Caco-2 (cell line): ENCODE measurements at regions not wholly inside any gene's neighbourhood (a gene's known extent, or its start where the extent isn't known, plus 50 kb on each side); places are given as distances from the start of the nearest gene placed in this dataset.

ENCODE experiments used
- BruUV-seq: library from RNA; stranded (reverse); fragments of 400-500 nt; replicated peaks from 2 replicates; lab custom pipeline; 2021; lab: Mats Ljungman, UMichigan
- CTCF ChIA-PET: fragments of 300-600 bp; sonication (Branson Sonifier 250); formaldehyde crosslinking; loops from one replicate; lab custom pipeline; 2022; ENCODE audit warnings: antibody characterized with exemption; lab: Charles Lee
- POLR2A ChIA-PET: fragments of 300-600 bp; sonication (Branson Sonifier 250); formaldehyde crosslinking; loops from one replicate; lab custom pipeline; 2022; ENCODE audit warnings: antibody characterized with exemption; lab: Charles Lee
- DNase-seq, 2 experiments: peaks; one replicate each; pipeline versions ENCODE4 v3.0.0 to v3.0.0-alpha.2; 2020 to 2022
- H3K27me3 ChIP-seq: replicated peaks from 2 replicates; pipeline ENCODE4 v1.6.0; 2011; ENCODE audit warnings: low read length; ENCODE audit not compliant: control insufficient read depth, insufficient read depth
- H3K36me3 ChIP-seq: 2 replicates; pipeline ENCODE4 v1.5.1; 2011; ENCODE audit warnings: low read length; ENCODE audit not compliant: control insufficient read depth, insufficient read depth
- H3K4me1 ChIP-seq: fragments of 250-450 bp; sonication (Bioruptor Pico); 2 replicates; pipeline ENCODE4 v1.5.1; 2020; ENCODE audit warnings: mild to moderate bottlenecking
- H3K4me3 ChIP-seq: 2 replicates; pipeline ENCODE4 v1.5.1; 2011; ENCODE audit warnings: low read depth, mild to moderate bottlenecking, control low read depth, low read length
- H3K9me3 ChIP-seq: fragments of 250-450 bp; sonication (Bioruptor Pico); 2 replicates; pipeline ENCODE4 v1.5.1; 2020; ENCODE audit warnings: mild to moderate bottlenecking, moderate library complexity
- H3K27ac Mint-ChIP-seq: one replicate; pipeline ENCODE4 v1.8.0; 2022; ENCODE audit warnings: mixed read lengths; ENCODE audit not compliant: unreplicated experiment
- H3K27me3 Mint-ChIP-seq: one replicate; pipeline ENCODE4 v1.8.0; 2022; ENCODE audit warnings: mixed read lengths; ENCODE audit not compliant: insufficient read depth, unreplicated experiment
- H3K36me3 Mint-ChIP-seq: one replicate; pipeline ENCODE4 v1.8.0; 2022; ENCODE audit warnings: mild to moderate bottlenecking, mixed read lengths; ENCODE audit not compliant: insufficient read depth, unreplicated experiment
- H3K4me1 Mint-ChIP-seq: one replicate; pipeline ENCODE4 v1.8.0; 2022; ENCODE audit warnings: low read depth, mixed read lengths; ENCODE audit not compliant: unreplicated experiment
- H3K4me3 Mint-ChIP-seq: one replicate; pipeline ENCODE4 v1.8.0; 2022; ENCODE audit warnings: mild to moderate bottlenecking, moderate library complexity, mixed read lengths; ENCODE audit not compliant: unreplicated experiment
- H3K9me3 Mint-ChIP-seq: one replicate; pipeline ENCODE4 v1.8.0; 2022; ENCODE audit warnings: mixed read lengths; ENCODE audit not compliant: unreplicated experiment
- CTCF ChIP-seq, 2 experiments: fragments of 200-600 bp in 1 of 2; IDR thresholded peaks; 1 replicate in 1 of 2; 2 replicates in 1 of 2; pipeline versions ENCODE4 v1.5.1 to v1.8.0; 2011 to 2022; ENCODE audit warnings: antibody characterized with exemption in 1 of 2, control low read depth in 1 of 2, inconsistent platforms in 1 of 2, low read depth in 1 of 2, low read length in 1 of 2, mild to moderate bottlenecking in 1 of 2, moderate library complexity in 1 of 2; ENCODE audit not compliant: insufficient read depth in 1 of 2, severe bottlenecking in 1 of 2, unreplicated experiment in 1 of 2
- intact Hi-C: fragments of 100-400 bp; cut with micrococcal nuclease; formaldehyde crosslinking; loops from one replicate; pipeline ENCODE4 v1.10.0; 2022; ENCODE audit not compliant: unreplicated experiment

- Mint-ChIP-seq H3K36me3 (no peaks in the 10 kb centered on the region), H3K9me3 (no peaks in the 10 kb centered on the region), H3K27ac (no peak overlapping the region), H3K27me3 (peaks cover 9% of the 10 kb centered on the region), H3K4me3 (no peak overlapping the region), H3K4me1 (no peaks in the 10 kb centered on the region)
- POLR2A ChIA-PET, result no interaction called here
- Histone ChIP-seq H3K9me3 (no peaks in the 10 kb centered on the region), H3K36me3 (no peaks in the 10 kb centered on the region), H3K4me3 (no peak overlapping the region), H3K4me1 (no peaks in the 10 kb centered on the region), H3K27me3 (no peaks in the 10 kb centered on the region)
- DNase-seq, result no peak
- no peak for TF ChIP-seq CTCF (IDR thresholded peaks at IDR 0.05; ENCODE audit: insufficient read depth in 1 of 2, low read depth in 1 of 2, low read length in 1 of 2, severe bottlenecking in 1 of 2, unreplicated experiment in 1 of 2)
- intact Hi-C loops, result no loop called here
- BruUV-seq, result no TSS peak
- CTCF ChIA-PET, result no interaction called here
Measured at GRCh38 chr11:80849253-80849652, 1408.4 kb upstream of the TENM4 start.

- H3K27me3 Mint-ChIP-seq, result peaks cover 9% of the 10 kb centered on the region
- Histone ChIP-seq H3K27me3 (no peaks in the 10 kb centered on the region), H3K36me3 (no peaks in the 10 kb centered on the region), H3K9me3 (no peaks in the 10 kb centered on the region), H3K4me1 (no peaks in the 10 kb centered on the region), H3K4me3 (no peak overlapping the region)
- no peak for TF ChIP-seq CTCF (IDR thresholded peaks at IDR 0.05; ENCODE audit: insufficient read depth in 1 of 2, low read depth in 1 of 2, low read length in 1 of 2, severe bottlenecking in 1 of 2, unreplicated experiment in 1 of 2)
- H3K4me3 Mint-ChIP-seq, result no peak overlapping the region
- H3K27ac Mint-ChIP-seq, result no peak overlapping the region
- DNase-seq, result no peak
- intact Hi-C loops, result no loop called here
- no peaks in the 10 kb centered on the region for H3K4me1 Mint-ChIP-seq
- BruUV-seq, result no TSS peak
- POLR2A ChIA-PET, result no interaction called here
- CTCF ChIA-PET, result no interaction called here
- no peaks in the 10 kb centered on the region for H3K36me3 Mint-ChIP-seq
- H3K9me3 Mint-ChIP-seq, result no peaks in the 10 kb centered on the region
Measured at GRCh38 chr11:80846979-80847378, 1406.1 kb upstream of the TENM4 start.

GRCh38 chr11:80846442-80846841 lies 1405.6 kb upstream of the TENM4 start:
- no peaks in the 10 kb centered on the region for H3K4me1 ChIP-seq
- intact Hi-C loops, result no loop called here
- Mint-ChIP-seq H3K27me3 (peaks cover 9% of the 10 kb centered on the region), H3K36me3 (no peaks in the 10 kb centered on the region), H3K4me1 (no peaks in the 10 kb centered on the region), H3K27ac (no peak overlapping the region), H3K4me3 (no peak overlapping the region), H3K9me3 (no peaks in the 10 kb centered on the region)
- no peaks in the 10 kb centered on the region for H3K36me3 ChIP-seq
- H3K9me3 ChIP-seq, result no peaks in the 10 kb centered on the region
- no peaks in the 10 kb centered on the region for H3K27me3 ChIP-seq
- TF ChIP-seq CTCF (IDR thresholded peaks at IDR 0.05; ENCODE audit: insufficient read depth in 1 of 2, low read depth in 1 of 2, low read length in 1 of 2, severe bottlenecking in 1 of 2, unreplicated experiment in 1 of 2), result no peak
- ChIA-PET CTCF (no interaction called here), POLR2A (no interaction called here)
- no peak for DNase-seq
- no peak overlapping the region for H3K4me3 ChIP-seq
- BruUV-seq, result no TSS peak
